Chondrocyte (in vitro differentiated cells): ENCODE measurements at regions not wholly inside any gene's neighbourhood (a gene's known extent, or its start where the extent isn't known, plus 50 kb on each side); places are given as distances from the start of the nearest gene placed in this dataset.

ENCODE experiments used
- DNase-seq: peaks from one replicate; pipeline ENCODE4 v3.0.0; 2021; ENCODE audit warnings: mixed read lengths, low spot score
- H3K27ac Mint-ChIP-seq: one replicate; pipeline ENCODE4 v1.8.0; 2021; ENCODE audit warnings: mild to moderate bottlenecking, moderate library complexity, mixed read lengths; ENCODE audit not compliant: unreplicated experiment
- H3K27me3 Mint-ChIP-seq: 2 replicates; pipeline ENCODE4 v1.8.0; 2021; ENCODE audit warnings: low read depth, mixed read lengths
- H3K36me3 Mint-ChIP-seq: 2 replicates; pipeline ENCODE4 v1.8.0; 2021; ENCODE audit warnings: low read depth, mixed read lengths
- H3K4me1 Mint-ChIP-seq: 2 replicates; pipeline ENCODE4 v1.8.0; 2021; ENCODE audit warnings: low read depth, mild to moderate bottlenecking, mixed read lengths
- H3K4me3 Mint-ChIP-seq: one replicate; pipeline ENCODE4 v1.8.0; 2021; ENCODE audit warnings: mild to moderate bottlenecking, moderate library complexity, mixed read lengths; ENCODE audit not compliant: unreplicated experiment
- H3K9me3 Mint-ChIP-seq: 2 replicates; pipeline ENCODE4 v1.8.0; 2021; ENCODE audit warnings: low read depth, mixed read lengths
- CTCF ChIP-seq: fragments of 200-600 bp; sonication (generic); IDR thresholded peaks from 2 replicates; pipeline ENCODE4 v1.5.0; 2021; ENCODE audit warnings: antibody characterized with exemption, mild to moderate bottlenecking, moderate library complexity

- Mint-ChIP-seq H3K4me1 (peaks cover 6% of the 10 kb centered on the region), H3K9me3 (peaks cover 4% of the 10 kb centered on the region), H3K27me3 (peaks cover 6% of the 10 kb centered on the region), H3K4me3 (no peak overlapping the region), H3K36me3 (no peaks in the 10 kb centered on the region), H3K27ac (no peak overlapping the region)
- no peak for TF ChIP-seq CTCF
- no peak for DNase-seq
Measured at GRCh38 chr12:128083132-128083729, 183.7 kb upstream of the TMEM132C start.

GRCh38 chr12:128088926-128089325, 178.0 kb upstream of the TMEM132C start:
- Mint-ChIP-seq H3K4me3 (no peak overlapping the region), H3K4me1 (no peaks in the 10 kb centered on the region), H3K9me3 (peaks cover 8% of the 10 kb centered on the region), H3K27me3 (peaks cover 25% of the 10 kb centered on the region), H3K36me3 (no peaks in the 10 kb centered on the region), H3K27ac (no peak overlapping the region)
- no peak for TF ChIP-seq CTCF
- no peak for DNase-seq

- Mint-ChIP-seq H3K4me3 (no peak overlapping the region), H3K27me3 (peaks cover 25% of the 10 kb centered on the region), H3K9me3 (peaks cover 8% of the 10 kb centered on the region), H3K36me3 (no peaks in the 10 kb centered on the region), H3K27ac (no peak overlapping the region), H3K4me1 (no peaks in the 10 kb centered on the region)
- no peak for TF ChIP-seq CTCF
- no peak for DNase-seq
Measured at GRCh38 chr12:128089961-128090360, 177.0 kb upstream of the TMEM132C start.

- H3K36me3 Mint-ChIP-seq = no peaks in the 10 kb centered on the region
- H3K9me3 Mint-ChIP-seq = peaks cover 8% of the 10 kb centered on the region
- peaks cover 27% of the 10 kb centered on the region for H3K27me3 Mint-ChIP-seq
- no peaks in the 10 kb centered on the region for H3K4me1 Mint-ChIP-seq
- no peak for TF ChIP-seq CTCF
- H3K27ac Mint-ChIP-seq = no peak overlapping the region
- DNase-seq = no peak
- no peak overlapping the region for H3K4me3 Mint-ChIP-seq
Measured at GRCh38 chr12:128091101-128091720, 175.8 kb upstream of the TMEM132C start.

- H3K27me3 Mint-ChIP-seq = peaks cover 31% of the 10 kb centered on the region
- no peak overlapping the region for H3K4me3 Mint-ChIP-seq
- H3K36me3 Mint-ChIP-seq = no peaks in the 10 kb centered on the region
- no peaks in the 10 kb centered on the region for H3K4me1 Mint-ChIP-seq
- TF ChIP-seq CTCF = no peak
- no peak overlapping the region for H3K27ac Mint-ChIP-seq
- peaks cover 8% of the 10 kb centered on the region for H3K9me3 Mint-ChIP-seq
- DNase-seq = no peak
Measured at GRCh38 chr12:128091951-128092382, 175.0 kb upstream of the TMEM132C start.
